A673 (cell line): ENCODE measurements at regions not wholly inside any gene's neighbourhood (a gene's known extent, or its start where the extent isn't known, plus 50 kb on each side); places are given as distances from the start of the nearest gene placed in this dataset.

Experiments used
- CTCF ChIP-seq: fragments of 300-800, 200-600 bp; sonication (generic); conservative IDR thresholded peaks from 2 replicates; pipeline ENCODE4 v1.5.1; 2017; ENCODE audit warnings: low read depth, mild to moderate bottlenecking, antibody characterized with exemption, low read length, moderate library complexity, mixed read lengths
- EZH2 ChIP-seq: fragments of 200-600 bp; sonication (generic); IDR thresholded peaks from 2 replicates; pipeline ENCODE4 v1.6.1; 2017; ENCODE audit warnings: borderline replicate concordance, low read depth, mild to moderate bottlenecking, mixed read lengths, antibody characterized with exemption, low read length; ENCODE audit not compliant: poor library complexity, severe bottlenecking

- TF ChIP-seq CTCF (no peak), EZH2 (no peak)
Observed at GRCh38 chr2:733001-733400, 55.8 kb upstream of the TMEM18 start.
